ENCODE measurements at regions not wholly inside any gene's neighbourhood (a gene's known extent, or its start where the extent isn't known, plus 50 kb on each side); places are given as distances from the start of the nearest gene placed in this dataset.

GRCh38 chr12:84741031-84741430, 171.6 kb downstream of the SLC6A15 start:
- no peak for DNase-seq (ENCODE audit: low read depth in 2 of 2)

GRCh38 chr12:84740602-84741001, 172.0 kb downstream of the SLC6A15 start:
- no peak for DNase-seq (ENCODE audit: low read depth in 2 of 2)

- DNase-seq (ENCODE audit: low read depth in 2 of 2): no peak
These were observed 174.1 kb downstream of the SLC6A15 start for GRCh38 chr12:84738481-84738972.

GRCh38 chr12:84732828-84733340, 179.7 kb downstream of the SLC6A15 start:
- no peak for DNase-seq (ENCODE audit: low read depth in 2 of 2)

GRCh38 chr12:84730561-84731162, 181.9 kb downstream of the SLC6A15 start:
- no peak for DNase-seq (ENCODE audit: low read depth in 2 of 2)

GRCh38 chr12:84727961-84728360, 184.6 kb downstream of the SLC6A15 start:
- no peak for DNase-seq (ENCODE audit: low read depth in 2 of 2)

DNA sequence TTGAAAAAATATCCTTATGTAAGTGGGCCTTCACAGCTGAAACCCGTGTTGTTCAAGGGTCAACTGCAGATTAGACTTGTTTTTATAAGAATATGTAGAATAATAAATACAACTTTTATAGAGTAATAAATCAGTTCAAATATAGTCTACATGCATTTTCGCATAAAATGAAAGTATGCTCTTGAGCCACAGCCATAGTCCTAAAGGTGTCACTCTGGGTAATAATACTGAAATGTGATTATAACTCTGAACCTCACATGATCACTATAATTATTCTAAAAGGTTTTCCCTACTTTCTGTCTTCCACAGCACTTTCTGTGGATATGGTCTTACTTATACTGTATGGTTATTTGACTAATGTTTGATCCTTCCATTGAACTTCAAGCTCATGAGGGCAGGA, 185.8 kb downstream of the SLC6A15 start:
- DNase-seq (ENCODE audit: low read depth in 2 of 2): no peak

DNA sequence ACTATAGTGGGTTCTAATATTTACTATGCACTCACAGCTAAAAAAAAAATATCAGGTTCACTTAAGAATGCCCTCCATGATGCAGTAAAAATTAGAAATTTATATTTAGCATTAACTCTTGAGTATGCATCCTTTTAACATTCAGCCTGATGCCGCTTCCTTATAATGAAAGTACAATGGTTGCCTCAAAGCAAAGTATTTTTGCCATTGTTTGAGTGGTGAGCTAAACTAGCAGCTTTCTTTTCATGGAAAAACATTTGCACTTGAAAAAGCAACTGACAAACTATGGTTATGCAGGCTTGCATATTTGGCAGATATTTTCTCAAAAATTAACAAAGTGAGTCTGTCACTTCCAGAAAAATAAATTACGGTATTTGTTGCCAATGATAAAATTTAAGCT, 188.6 kb downstream of the SLC6A15 start:
- DNase-seq (ENCODE audit: low read depth in 2 of 2): no peak

DNA sequence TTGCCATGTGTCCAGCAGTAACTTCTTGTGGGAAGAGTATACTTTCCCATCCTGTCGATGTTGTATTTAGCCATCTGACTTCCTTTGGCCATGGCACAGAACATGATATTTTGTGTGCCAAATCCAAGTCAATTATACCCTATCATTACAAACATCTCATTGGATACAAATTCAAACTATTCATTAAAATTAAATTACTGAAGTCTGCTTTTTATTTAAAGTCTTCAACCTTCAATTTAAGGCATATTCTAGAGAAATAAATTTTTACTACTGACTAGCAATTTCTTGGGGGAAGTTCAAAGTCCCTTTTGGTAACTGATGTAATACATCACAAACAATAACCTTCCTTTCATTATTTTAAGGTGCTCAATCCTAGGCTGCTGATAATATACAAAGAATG, 192.6 kb downstream of the SLC6A15 start:
- no peak for DNase-seq (ENCODE audit: low read depth in 2 of 2)

DNA sequence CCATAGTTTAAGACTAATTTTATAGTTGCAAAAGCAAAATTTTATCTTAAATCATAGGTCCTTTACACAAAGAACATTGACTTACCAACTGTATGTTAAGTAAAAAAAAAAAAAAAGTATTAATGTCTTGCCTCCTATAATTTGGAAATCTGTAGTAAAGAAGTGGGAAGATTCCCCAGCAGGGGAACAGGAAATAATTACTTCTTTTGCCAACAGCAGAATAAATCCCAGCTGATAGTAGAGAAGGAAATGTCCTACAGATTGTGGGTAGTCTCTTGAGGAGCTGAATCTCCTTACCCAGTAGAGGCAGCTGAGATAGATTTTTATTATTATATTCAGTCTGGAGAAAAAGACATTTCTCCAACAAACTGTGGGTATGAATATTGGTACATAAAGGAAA, 193.7 kb downstream of the SLC6A15 start:
- no peak for DNase-seq (ENCODE audit: low read depth in 2 of 2)

- no peak for DNase-seq (ENCODE audit: low read depth in 2 of 2)
These were observed 199.9 kb downstream of the SLC6A15 start for GRCh38 chr12:84712747-84713146.

DNA sequence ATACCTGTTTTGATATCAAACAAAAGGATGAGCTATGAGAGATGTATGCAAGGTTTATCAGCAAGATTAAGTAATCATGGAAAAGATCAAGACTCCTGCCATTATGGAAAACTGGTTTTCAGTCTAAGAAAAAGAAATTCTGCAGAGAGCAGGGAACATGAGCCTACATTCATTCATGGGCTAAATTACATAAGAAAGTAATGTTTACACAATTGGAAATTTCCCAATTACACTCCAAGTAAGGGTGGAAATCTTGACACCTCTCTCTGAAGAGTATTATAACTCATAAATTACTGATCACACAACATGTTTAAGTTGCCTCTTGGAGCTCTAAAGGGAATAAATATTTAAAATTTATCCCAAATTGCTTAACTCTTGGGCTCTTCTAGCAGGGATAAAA, 206.2 kb downstream of the SLC6A15 start:
- no peak for DNase-seq (ENCODE audit: low read depth in 2 of 2)

GRCh38 chr12:84704856-84705255, 207.7 kb downstream of the SLC6A15 start:
- DNase-seq (ENCODE audit: low read depth in 2 of 2): no peak

DNA sequence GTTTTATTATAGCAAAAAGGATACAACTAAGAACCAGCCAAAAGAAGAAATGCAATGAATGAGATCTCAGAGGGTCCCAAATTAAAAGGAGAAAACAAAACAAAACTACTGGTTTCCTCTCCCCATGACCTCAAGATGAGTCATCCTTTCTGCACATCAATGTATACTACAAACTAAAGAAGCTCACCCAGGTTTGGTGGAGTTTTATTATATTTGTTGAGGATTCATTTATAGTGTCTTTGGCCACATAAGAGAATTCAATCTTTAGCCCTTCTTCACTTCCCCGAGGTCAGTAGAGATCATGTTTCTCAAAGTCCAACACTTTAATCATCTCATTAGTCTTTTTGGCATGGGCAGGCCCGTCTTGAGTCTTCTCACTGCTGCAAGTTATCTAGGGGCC, 210.6 kb downstream of the SLC6A15 start:
- no peak for DNase-seq (ENCODE audit: low read depth in 2 of 2)

- DNase-seq (ENCODE audit: low read depth in 2 of 2): no peak
These were observed 211.6 kb downstream of the SLC6A15 start for GRCh38 chr12:84701041-84701440.

DNA sequence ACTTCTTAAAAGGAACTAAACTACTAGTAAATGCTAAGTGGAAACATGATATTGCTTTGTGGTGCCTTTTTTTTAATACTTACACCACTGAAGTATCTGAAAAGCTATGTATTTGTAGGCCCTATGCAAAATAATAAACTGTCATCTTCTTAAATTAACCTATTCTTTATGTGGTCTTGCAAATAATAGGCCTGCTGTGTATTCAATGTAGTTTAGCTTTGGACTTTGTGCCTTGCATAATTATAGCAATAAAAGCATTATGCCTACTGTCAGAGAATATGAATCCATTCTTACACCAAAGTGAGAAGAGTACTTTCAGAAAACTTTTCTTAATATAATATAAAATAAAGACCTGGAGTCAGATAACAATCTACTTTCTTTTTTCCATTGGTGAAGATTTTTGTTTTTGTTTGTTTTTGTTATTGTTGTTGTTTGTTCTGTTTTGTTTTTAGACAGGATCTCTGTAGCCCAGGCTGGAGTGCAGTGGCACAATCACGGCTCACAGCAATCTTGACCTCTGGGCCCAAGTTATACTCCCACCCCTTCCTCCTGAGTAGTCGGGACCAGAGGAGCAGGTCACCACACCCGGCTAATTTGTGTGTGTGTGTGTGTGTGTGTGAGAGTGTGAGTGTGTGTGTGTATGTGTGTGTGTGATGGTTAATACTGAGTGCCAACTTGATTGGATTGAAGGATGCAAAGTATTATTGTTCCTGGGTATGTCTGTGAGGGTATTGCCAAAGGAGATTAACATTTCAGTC, 213.8 kb downstream of the SLC6A15 start:
- DNase-seq (ENCODE audit: low read depth in 2 of 2): no peak

DNA sequence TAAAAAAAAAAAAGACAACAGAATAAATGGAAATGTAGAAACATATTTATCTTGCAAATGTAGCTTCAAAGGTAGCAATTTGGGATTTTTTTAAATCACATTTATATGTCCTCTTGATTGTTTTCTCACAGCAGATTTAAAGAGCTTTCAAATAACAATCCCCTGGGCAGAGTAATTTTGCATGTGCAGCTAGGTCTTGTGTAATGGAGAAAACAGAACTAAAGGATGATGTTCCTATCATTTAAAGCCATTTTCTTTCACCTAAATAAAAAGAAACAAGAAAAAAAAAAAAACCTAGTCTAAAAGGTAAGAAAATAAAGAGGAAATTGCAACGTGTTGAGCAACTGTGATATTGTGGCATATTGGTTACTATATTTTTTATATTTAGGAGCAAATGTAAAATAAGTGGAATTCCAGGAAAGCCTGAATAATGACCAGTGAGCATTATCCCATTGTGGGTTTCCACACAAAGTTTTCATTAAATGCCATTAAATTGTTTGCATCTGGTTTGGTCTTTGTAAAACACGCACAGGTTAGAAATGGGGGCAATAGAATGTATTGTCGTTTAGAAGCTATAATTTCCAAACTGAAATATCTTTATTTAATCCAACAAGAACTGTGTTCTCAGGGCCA, 215.6 kb downstream of the SLC6A15 start:
- DNase-seq (ENCODE audit: low read depth in 2 of 2): no peak

DNA sequence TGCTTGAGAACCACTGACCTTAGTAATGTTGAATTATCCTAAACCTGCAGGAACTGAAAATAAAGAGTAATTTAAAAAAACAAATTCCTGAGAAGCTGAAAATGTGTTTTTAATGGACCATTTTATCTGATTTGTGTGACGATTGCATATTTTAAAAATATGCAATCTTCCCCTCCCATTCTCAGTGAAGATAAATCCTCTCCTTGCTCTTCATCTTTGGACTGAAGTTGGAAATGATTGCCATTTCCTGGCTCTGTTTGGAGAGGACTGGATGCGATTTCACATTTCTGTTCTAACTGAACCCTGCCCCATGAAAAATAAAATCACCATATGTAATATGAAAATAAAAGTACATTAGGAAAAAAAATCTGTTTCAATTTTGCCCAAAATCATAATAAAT, 216.3 kb downstream of the SLC6A15 start:
- DNase-seq (ENCODE audit: low read depth in 2 of 2): no peak

DNA sequence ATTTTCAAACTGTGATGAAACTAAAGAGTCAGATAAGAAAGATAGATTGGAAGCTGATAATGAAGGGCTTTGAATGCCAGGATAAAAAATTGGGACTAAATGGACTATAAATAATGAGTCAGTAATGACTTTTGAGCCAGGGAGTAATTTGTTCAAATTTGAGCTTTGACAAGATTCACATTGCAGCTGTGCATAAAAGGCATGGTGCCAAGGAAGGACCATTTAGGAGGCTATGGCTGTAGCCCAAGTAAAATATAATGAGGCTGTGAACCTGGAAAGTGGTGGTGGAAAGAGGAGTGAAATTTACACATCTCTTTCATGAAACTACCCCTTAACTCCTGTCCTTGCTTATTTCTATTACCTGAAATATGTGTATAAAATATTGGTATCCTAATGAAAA, 218.5 kb downstream of the SLC6A15 start:
- DNase-seq (ENCODE audit: low read depth in 2 of 2): no peak

DNA sequence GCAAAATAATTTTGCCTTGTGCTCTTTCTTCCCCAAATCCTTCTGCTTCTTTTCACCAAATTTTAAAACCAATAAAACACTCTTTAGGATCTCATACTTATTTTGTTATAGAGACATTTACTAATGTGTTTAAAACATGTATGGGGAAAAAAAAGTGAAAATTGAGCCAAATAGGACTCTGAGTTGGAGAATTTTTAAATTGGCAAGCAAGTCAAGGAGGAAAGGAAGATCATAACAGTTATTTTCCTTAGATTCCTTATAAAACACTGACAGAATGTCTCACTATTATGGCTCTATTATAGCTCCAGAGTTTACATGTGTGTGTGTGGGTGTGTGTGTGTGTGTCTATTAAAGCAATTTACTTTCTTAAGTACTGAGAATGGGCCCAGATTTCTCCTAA, 220.5 kb downstream of the SLC6A15 start:
- DNase-seq (ENCODE audit: low read depth in 2 of 2): no peak

GRCh38 chr12:84691266-84691665, 221.3 kb downstream of the SLC6A15 start:
- no peak for DNase-seq (ENCODE audit: low read depth in 2 of 2)

DNA sequence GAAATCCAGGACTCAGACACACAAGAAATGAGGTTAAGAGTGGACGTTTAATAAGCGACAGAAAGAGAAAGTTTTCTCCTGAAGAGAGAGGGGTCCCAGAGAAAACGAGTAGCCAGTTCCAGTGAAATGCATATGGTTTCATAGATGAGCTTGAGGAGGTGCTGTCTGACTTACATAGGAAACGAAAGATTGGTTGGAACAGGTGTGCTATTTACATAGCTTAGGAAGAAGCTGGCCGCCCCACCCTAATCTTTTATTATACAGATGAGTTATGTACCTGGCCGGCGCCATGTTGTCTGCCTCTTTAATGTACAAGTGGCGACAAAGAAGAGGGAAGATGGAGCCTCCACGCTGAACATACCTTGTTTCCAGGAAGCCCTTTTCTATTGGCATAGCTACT, 223.0 kb downstream of the SLC6A15 start:
- DNase-seq (ENCODE audit: low read depth in 2 of 2): no peak

DNA sequence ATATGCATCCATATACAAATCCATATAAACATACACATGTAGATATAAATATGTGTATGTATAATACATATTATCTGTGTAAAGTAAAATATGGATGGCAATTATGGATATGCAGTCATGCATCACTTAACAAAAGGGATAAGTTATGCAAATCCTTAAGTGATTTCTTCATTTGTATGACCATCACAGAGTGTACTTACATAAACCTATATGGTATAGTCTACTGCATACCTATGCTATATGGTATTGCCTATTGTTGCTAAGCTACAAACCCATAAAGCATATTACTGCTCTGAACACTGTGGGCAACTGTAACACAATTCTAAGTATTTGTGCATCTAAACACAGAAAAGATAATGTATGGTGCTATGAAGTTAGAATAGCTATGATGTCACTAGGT, 227.2 kb downstream of the SLC6A15 start:
- no peak for DNase-seq (ENCODE audit: low read depth in 2 of 2)
